GM23248 (cell line): ENCODE measurements at regions not wholly inside any gene's neighbourhood (a gene's known extent, or its start where the extent isn't known, plus 50 kb on each side); places are given as distances from the start of the nearest gene placed in this dataset.
A peak's percentile ranks its signal among the peaks of the same experiment; 100 is the strongest.

Experiments used
- DNase-seq: peaks from one replicate; pipeline ENCODE4 v3.0.0-alpha.2; 2015
- H2AFZ ChIP-seq: fragments of 200-600 bp; sonication (generic); 2 replicates; pipeline ENCODE4 v1.6.1; 2016; ENCODE audit warnings: antibody characterized with exemption
- H3F3A ChIP-seq: fragments of 200-600 bp; sonication (generic); 2 replicates; pipeline ENCODE4 v1.6.1; 2016; ENCODE audit warnings: mild to moderate bottlenecking, antibody characterized with exemption, mixed run types; ENCODE audit not compliant: insufficient read depth
- H3K27ac ChIP-seq: fragments of 200-600 bp; sonication (generic); 2 replicates; pipeline ENCODE4 v1.5.1; 2016; ENCODE audit warnings: mild to moderate bottlenecking
- H3K27me3 ChIP-seq: fragments of 200-600 bp; sonication (generic); replicated peaks from 2 replicates; pipeline ENCODE4 v1.6.1; 2016; ENCODE audit warnings: mild to moderate bottlenecking; ENCODE audit not compliant: insufficient read depth
- H3K36me3 ChIP-seq: fragments of 200-600 bp; sonication (generic); 2 replicates; pipeline ENCODE4 v1.6.1; 2016; ENCODE audit warnings: low read depth, mild to moderate bottlenecking
- H3K4me1 ChIP-seq: fragments of 200-600 bp; sonication (generic); 2 replicates; pipeline ENCODE4 v1.6.1; 2016; ENCODE audit warnings: mild to moderate bottlenecking; ENCODE audit not compliant: insufficient read depth
- H3K4me2 ChIP-seq: fragments of 200-600 bp; sonication (generic); one replicate; pipeline ENCODE4 v1.6.1; 2016; ENCODE audit warnings: mild to moderate bottlenecking; ENCODE audit not compliant: unreplicated experiment
- H3K4me3 ChIP-seq: fragments of 200-600 bp; sonication (generic); 2 replicates; pipeline ENCODE4 v1.5.1; 2016; ENCODE audit warnings: mild to moderate bottlenecking
- H3K79me2 ChIP-seq: fragments of 200-600 bp; sonication (generic); 2 replicates; pipeline ENCODE4 v1.6.1; 2016; ENCODE audit warnings: mild to moderate bottlenecking; ENCODE audit not compliant: insufficient read depth
- H3K9ac ChIP-seq: fragments of 200-600 bp; sonication (generic); 2 replicates; pipeline ENCODE4 v1.6.1; 2016; ENCODE audit warnings: mild to moderate bottlenecking
- H3K9me2 ChIP-seq: fragments of 200-600 bp; sonication (generic); 2 replicates; pipeline ENCODE4 v1.6.1; 2016; ENCODE audit warnings: mixed run types, mild to moderate bottlenecking, moderate library complexity; ENCODE audit not compliant: insufficient read depth
- H3K9me3 ChIP-seq: fragments of 200-600 bp; sonication (generic); one replicate; pipeline ENCODE4 v1.6.1; 2017; ENCODE audit warnings: low read depth
- H4K20me1 ChIP-seq: fragments of 200-600 bp; sonication (generic); 2 replicates; pipeline ENCODE4 v1.6.0; 2016; ENCODE audit not compliant: insufficient read depth
- EZH2 ChIP-seq: fragments of 200-600 bp; sonication (generic); IDR thresholded peaks from 2 replicates; pipeline ENCODE4 v1.6.1; 2018; ENCODE audit warnings: antibody characterized with exemption, mild to moderate bottlenecking; ENCODE audit not compliant: insufficient read depth, poor library complexity, severe bottlenecking
- EZH2phosphoT487 ChIP-seq: fragments of 200-600 bp; sonication (generic); IDR thresholded peaks from 2 replicates; pipeline ENCODE4 v1.6.1; 2018; ENCODE audit warnings: antibody characterized with exemption, moderate library complexity, mild to moderate bottlenecking, low read depth; ENCODE audit not compliant: insufficient read depth
- WGBS, 2 experiments: methylation state at CpG; one replicate each; pipeline ENCODE4 v1.1.6; 2015 to 2017; ENCODE audit warnings: low lambda C conversion rate in 2 of 2, low coverage in 1 of 2; ENCODE audit errors: missing lambda C conversion rate in 2 of 2; 5-methylcytosine and 5-hydroxymethylcytosine counted together
- in situ Hi-C: fragments of 300-500 bp; cut with MboI; formaldehyde crosslinking; loops from 2 replicates; pipeline ENCODE4 v1.15.0; 2020

DNA sequence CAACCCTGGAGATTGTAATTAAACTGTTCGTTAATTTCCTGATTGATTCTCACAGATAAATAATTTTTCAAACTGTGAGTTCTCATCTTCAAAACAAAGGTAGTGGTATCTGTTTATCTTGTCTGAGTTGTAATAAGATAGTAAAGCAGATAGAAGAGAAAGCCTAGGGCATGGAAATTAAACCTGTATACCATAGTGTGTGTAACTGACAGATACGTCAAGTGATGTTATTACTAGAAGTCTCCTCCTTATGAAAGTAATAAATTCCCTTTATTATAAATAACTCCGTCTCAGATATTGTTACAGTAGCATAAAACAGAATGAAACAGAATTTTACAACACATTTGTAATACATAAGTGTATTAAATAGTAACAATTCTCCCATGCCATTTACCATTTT is 1065.1 kb downstream of the SLITRK1 start:
- H3K4me2 ChIP-seq: no peak overlapping the region
- in situ Hi-C loops: no loop called here
- no peaks in the 10 kb centered on the region for H4K20me1 ChIP-seq
- no peaks in the 10 kb centered on the region for H3F3A ChIP-seq
- H3K36me3 ChIP-seq: no peaks in the 10 kb centered on the region
- 48 to 50% methylated on average over 3 of the region's 3 CpGs for WGBS, 2 experiments
- H2AFZ ChIP-seq: no peak overlapping the region
- H3K27ac ChIP-seq: no peak overlapping the region
- no peaks in the 10 kb centered on the region for H3K79me2 ChIP-seq
- H3K4me3 ChIP-seq: no peak overlapping the region
- H3K9me3 ChIP-seq: no peaks in the 10 kb centered on the region
- DNase-seq: no peak
- no peaks in the 10 kb centered on the region for H3K9me2 ChIP-seq
- no peak overlapping the region for H3K9ac ChIP-seq
- H3K4me1 ChIP-seq: no peaks in the 10 kb centered on the region
- no peaks in the 10 kb centered on the region; the same call in 1 of the 2 replicates for H3K27me3 ChIP-seq
- no peak for TF ChIP-seq EZH2

- Histone ChIP-seq H4K20me1 (no peaks in the 10 kb centered on the region), H3K36me3 (no peaks in the 10 kb centered on the region), H3K9me3 (no peaks in the 10 kb centered on the region), H3K4me2 (no peak overlapping the region), H3F3A (no peaks in the 10 kb centered on the region), H3K79me2 (no peaks in the 10 kb centered on the region), H3K27me3 (no peaks in the 10 kb centered on the region; the same call in 1 of the 2 replicates), H3K4me3 (no peak overlapping the region), H3K9ac (no peak overlapping the region), H3K4me1 (no peaks in the 10 kb centered on the region), H2AFZ (no peak overlapping the region), H3K27ac (no peak overlapping the region), H3K9me2 (no peaks in the 10 kb centered on the region)
- 4 to 24% methylated on average over 1 of the region's 1 CpG for WGBS, 2 experiments
- TF ChIP-seq EZH2: no peak
- in situ Hi-C loops: no loop called here
- DNase-seq: no peak
Measured at GRCh38 chr13:82815791-82816190, 1066.5 kb downstream of the SLITRK1 start.

DNA sequence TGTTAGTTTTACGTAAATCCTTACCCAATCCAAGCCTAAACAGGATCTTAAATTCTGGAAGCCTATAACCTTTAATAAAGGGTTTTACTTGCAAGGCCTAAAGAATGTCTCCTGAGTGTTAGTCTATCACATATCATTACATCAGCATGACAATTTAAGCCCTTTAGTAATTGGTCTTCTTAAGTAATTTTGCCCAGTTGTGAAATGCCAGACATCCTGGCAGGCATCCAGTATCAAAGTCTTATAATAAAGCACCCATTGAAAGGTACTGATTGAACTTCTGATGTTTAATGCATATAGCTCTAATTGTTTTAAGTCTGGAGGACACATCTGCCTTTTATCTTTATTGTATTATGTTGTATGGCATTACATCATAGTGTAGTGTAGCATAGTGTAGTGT is 1078.9 kb downstream of the SLITRK1 start:
- no peaks in the 10 kb centered on the region for H3F3A ChIP-seq
- 56 to 69% methylated on average over 1 of the region's 1 CpG for WGBS, 2 experiments
- no peaks in the 10 kb centered on the region for H3K9me2 ChIP-seq
- H3K4me3 ChIP-seq: no peak overlapping the region
- H3K9me3 ChIP-seq: no peaks in the 10 kb centered on the region
- no peaks in the 10 kb centered on the region for H3K4me1 ChIP-seq
- no peaks in the 10 kb centered on the region for H3K27me3 ChIP-seq
- H3K9ac ChIP-seq: no peak overlapping the region
- no peak overlapping the region for H3K4me2 ChIP-seq
- no peak overlapping the region for H2AFZ ChIP-seq
- H3K36me3 ChIP-seq: no peaks in the 10 kb centered on the region
- no peaks in the 10 kb centered on the region for H3K79me2 ChIP-seq
- no peak for TF ChIP-seq EZH2
- no peak for TF ChIP-seq EZH2phosphoT487
- peak; percentile 1 for DNase-seq
- in situ Hi-C loops: no loop called here
- H4K20me1 ChIP-seq: no peaks in the 10 kb centered on the region
- no peak overlapping the region for H3K27ac ChIP-seq

GRCh38 chr13:82802528-82802927 is 1079.7 kb downstream of the SLITRK1 start:
- no peak for TF ChIP-seq EZH2phosphoT487
- no peak for TF ChIP-seq EZH2
- Histone ChIP-seq H3K4me1 (no peaks in the 10 kb centered on the region), H4K20me1 (no peaks in the 10 kb centered on the region), H3K9me2 (no peaks in the 10 kb centered on the region), H3K4me2 (no peak overlapping the region), H3K9me3 (no peaks in the 10 kb centered on the region), H3K36me3 (no peaks in the 10 kb centered on the region), H2AFZ (no peak overlapping the region), H3F3A (no peaks in the 10 kb centered on the region), H3K4me3 (no peak overlapping the region), H3K9ac (no peak overlapping the region), H3K79me2 (no peaks in the 10 kb centered on the region), H3K27ac (no peak overlapping the region), H3K27me3 (no peaks in the 10 kb centered on the region)
- DNase-seq: no peak
- WGBS, 2 experiments: 59% methylated on average over 3 of the region's 3 CpGs
- in situ Hi-C loops: no loop called here

DNA sequence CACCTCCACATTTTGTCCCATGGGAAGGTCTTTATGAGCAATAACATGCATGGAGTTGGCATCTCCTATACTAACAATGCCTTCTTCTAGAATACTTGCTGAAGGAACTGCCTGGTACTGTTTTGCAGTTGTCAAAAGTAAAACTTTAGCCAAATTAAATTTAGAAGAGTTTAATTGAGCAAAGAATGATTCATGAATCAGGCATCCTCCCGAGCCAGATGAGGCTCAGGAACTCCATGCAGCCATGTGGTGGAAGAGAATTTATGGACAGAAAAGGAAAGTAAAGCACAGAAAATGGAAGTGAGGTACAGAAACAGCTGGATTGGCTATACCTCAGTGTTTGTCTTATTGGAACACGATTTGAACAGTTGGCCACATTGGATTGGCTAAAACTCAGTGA is 1081.9 kb downstream of the SLITRK1 start:
- Histone ChIP-seq H3K4me3 (no peak overlapping the region), H3F3A (no peaks in the 10 kb centered on the region), H3K36me3 (no peaks in the 10 kb centered on the region), H3K27me3 (no peaks in the 10 kb centered on the region), H2AFZ (peak overlapping the region; percentile 44; the same call in 1 of the 2 replicates), H3K9ac (no peak overlapping the region), H3K4me1 (no peaks in the 10 kb centered on the region), H3K4me2 (no peak overlapping the region), H4K20me1 (no peaks in the 10 kb centered on the region), H3K9me2 (no peaks in the 10 kb centered on the region), H3K27ac (no peak overlapping the region), H3K79me2 (no peaks in the 10 kb centered on the region), H3K9me3 (no peaks in the 10 kb centered on the region)
- peak; percentile 12 for DNase-seq
- in situ Hi-C loops: no loop called here
- 16% methylated on average over 2 of the region's 2 CpGs for WGBS, 2 experiments
- no peak for TF ChIP-seq EZH2phosphoT487
- TF ChIP-seq EZH2: no peak
